ENCODE measurements at regions not wholly inside any gene's neighbourhood (a gene's known extent, or its start where the extent isn't known, plus 50 kb on each side); places are given as distances from the start of the nearest gene placed in this dataset.

DNA sequence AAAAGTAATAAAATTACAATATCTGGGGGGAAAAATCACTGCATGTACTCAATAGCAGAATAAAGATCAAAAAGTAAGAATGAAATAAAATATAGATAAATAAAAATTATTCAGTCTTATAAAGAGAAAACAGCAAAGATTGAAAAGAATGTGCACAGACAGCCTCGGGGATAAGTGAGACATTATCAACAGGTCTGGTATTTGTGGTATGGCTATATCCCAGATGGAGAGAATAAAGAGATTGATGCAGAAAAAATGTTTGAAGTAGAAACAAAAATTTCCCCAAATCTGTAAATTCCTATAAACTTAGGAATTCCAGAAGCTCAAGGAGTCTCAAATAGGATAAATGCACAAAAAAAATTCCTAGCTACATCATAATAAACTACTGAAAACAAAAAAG, 74.5 kb upstream of the LUZP2 start:
- no peaks in the 10 kb centered on the region for H3K27me3 ChIP-seq
- DNase-seq = no peak
- no peak for TF ChIP-seq POLR2A (IDR thresholded peaks at IDR 0.05)
- TF ChIP-seq, protein P1, sequence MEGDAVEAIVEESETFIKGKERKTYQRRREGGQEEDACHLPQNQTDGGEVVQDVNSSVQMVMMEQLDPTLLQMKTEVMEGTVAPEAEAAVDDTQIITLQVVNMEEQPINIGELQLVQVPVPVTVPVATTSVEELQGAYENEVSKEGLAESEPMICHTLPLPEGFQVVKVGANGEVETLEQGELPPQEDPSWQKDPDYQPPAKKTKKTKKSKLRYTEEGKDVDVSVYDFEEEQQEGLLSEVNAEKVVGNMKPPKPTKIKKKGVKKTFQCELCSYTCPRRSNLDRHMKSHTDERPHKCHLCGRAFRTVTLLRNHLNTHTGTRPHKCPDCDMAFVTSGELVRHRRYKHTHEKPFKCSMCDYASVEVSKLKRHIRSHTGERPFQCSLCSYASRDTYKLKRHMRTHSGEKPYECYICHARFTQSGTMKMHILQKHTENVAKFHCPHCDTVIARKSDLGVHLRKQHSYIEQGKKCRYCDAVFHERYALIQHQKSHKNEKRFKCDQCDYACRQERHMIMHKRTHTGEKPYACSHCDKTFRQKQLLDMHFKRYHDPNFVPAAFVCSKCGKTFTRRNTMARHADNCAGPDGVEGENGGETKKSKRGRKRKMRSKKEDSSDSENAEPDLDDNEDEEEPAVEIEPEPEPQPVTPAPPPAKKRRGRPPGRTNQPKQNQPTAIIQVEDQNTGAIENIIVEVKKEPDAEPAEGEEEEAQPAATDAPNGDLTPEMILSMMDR (IDR thresholded peaks at IDR 0.05) = no peak
- no peaks in the 10 kb centered on the region for H3K4me1 ChIP-seq
- no peaks in the 10 kb centered on the region for H3K36me3 ChIP-seq
- H3K27ac ChIP-seq = no peak overlapping the region
- no peaks in the 10 kb centered on the region for H3K9me3 ChIP-seq
- H3K4me3 ChIP-seq = no peak overlapping the region

DNA sequence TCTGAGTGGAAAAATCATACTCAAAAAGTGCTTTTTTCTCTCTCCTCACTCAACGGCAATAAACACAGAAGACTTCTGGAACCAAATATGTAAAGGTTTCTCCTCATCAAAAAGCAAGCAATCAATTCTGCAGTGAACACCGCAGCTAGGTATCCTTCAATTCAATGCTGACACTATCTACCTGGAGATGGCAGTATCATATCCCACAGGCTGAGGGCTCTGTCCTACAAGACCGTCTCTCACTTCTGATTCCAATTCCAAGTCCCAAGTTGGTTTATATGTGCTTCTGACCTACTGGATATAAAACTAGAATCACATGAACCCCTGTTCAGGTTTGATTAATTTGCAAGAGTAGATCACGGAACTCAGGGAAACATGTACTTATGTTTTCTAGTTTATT, 59.7 kb upstream of the LUZP2 start:
- Histone ChIP-seq H3K9me3 (no peaks in the 10 kb centered on the region), H3K27ac (no peak overlapping the region), H3K4me1 (no peaks in the 10 kb centered on the region), H3K4me3 (no peak overlapping the region), H3K27me3 (no peaks in the 10 kb centered on the region), H3K36me3 (no peaks in the 10 kb centered on the region)
- no peak for DNase-seq
- no peak for TF ChIP-seq POLR2A (IDR thresholded peaks at IDR 0.05)
- TF ChIP-seq, protein P1 (IDR thresholded peaks at IDR 0.05) = no peak

Small RNAs in the stretch of these regions (small RNA-seq; reads per million reads assigned to genes)
- gene AC100767.1 = 0 reads per million in 2 donors
- gene MIR8054 = 0 reads per million in 2 donors
- 0 reads per million in 2 donors for gene RNU6-783P
